Neuronal stem cell (in vitro differentiated cells): ENCODE measurements at regions not wholly inside any gene's neighbourhood (a gene's known extent, or its start where the extent isn't known, plus 50 kb on each side); places are given as distances from the start of the nearest gene placed in this dataset.
"Not testable (repeated sequence)": the region's sequence is repeated elsewhere in the genome, so short reads cannot be mapped to it uniquely, and the experiment has no call there.

ENCODE experiments used
- DNase-seq: peaks from one replicate; pipeline ENCODE4 v3.0.0-alpha.2; 2013; ENCODE audit warnings: low spot score
- H2AFZ ChIP-seq: one replicate; pipeline ENCODE4 v1.6.1; 2013; ENCODE audit warnings: mild to moderate bottlenecking, low read length, inconsistent platforms
- H2AK5ac ChIP-seq: 2 replicates; pipeline ENCODE4 v1.6.1; 2013; ENCODE audit warnings: low read depth, mild to moderate bottlenecking, inconsistent platforms, low read length, moderate library complexity, mixed read lengths
- H2BK120ac ChIP-seq: 2 replicates; pipeline ENCODE4 v1.6.1; 2013; ENCODE audit warnings: low read depth, mild to moderate bottlenecking, inconsistent platforms, low read length, moderate library complexity, mixed read lengths
- H2BK12ac ChIP-seq: one replicate; pipeline ENCODE4 v1.6.1; 2013; ENCODE audit warnings: low read length, inconsistent platforms
- H2BK15ac ChIP-seq: 2 replicates; pipeline ENCODE4 v1.6.1; 2013; ENCODE audit warnings: mild to moderate bottlenecking, low read length, inconsistent platforms, mixed read lengths
- H2BK5ac ChIP-seq: one replicate; pipeline ENCODE4 v1.6.1; 2013; ENCODE audit warnings: inconsistent platforms, mild to moderate bottlenecking, low read length, moderate library complexity
- H3K14ac ChIP-seq: one replicate; pipeline ENCODE4 v1.6.1; 2013; ENCODE audit warnings: low read length, inconsistent platforms
- H3K18ac ChIP-seq: 2 replicates; pipeline ENCODE4 v1.6.1; 2013; ENCODE audit warnings: low read length, inconsistent platforms
- H3K23ac ChIP-seq: 2 replicates; pipeline ENCODE4 v1.6.1; 2013; ENCODE audit warnings: low read depth, mild to moderate bottlenecking, mixed read lengths, low read length, inconsistent platforms; ENCODE audit not compliant: poor library complexity
- H3K27ac ChIP-seq: replicated peaks from 3 replicates; pipeline ENCODE4 v1.5.1; 2013; ENCODE audit warnings: low read length, inconsistent platforms
- H3K27me3 ChIP-seq, 3 experiments: 2 replicates each; pipeline ENCODE4 v1.6.1; 2013; ENCODE audit warnings: low read length in 3 of 3, mild to moderate bottlenecking in 2 of 3, inconsistent platforms in 1 of 3, low read depth in 1 of 3, mixed read lengths in 1 of 3, moderate library complexity in 1 of 3; ENCODE audit not compliant: control insufficient read depth in 3 of 3, insufficient read depth in 3 of 3
- H3K36me3 ChIP-seq, 2 donors: replicated peaks in 1 of 2; 2 replicates each; pipeline ENCODE4 v1.6.1; 2013; ENCODE audit warnings: low read length in 2 of 2; ENCODE audit not compliant: control insufficient read depth in 2 of 2, insufficient read depth in 2 of 2
- H3K4ac ChIP-seq: 2 replicates; pipeline ENCODE4 v1.6.1; 2013; ENCODE audit warnings: inconsistent platforms, mild to moderate bottlenecking, low read length, moderate library complexity
- H3K4me1 ChIP-seq, 2 donors: 1 replicate in 1 of 2; 2 replicates in 1 of 2; pipeline ENCODE4 v1.6.1; 2013; ENCODE audit warnings: low read length in 2 of 2, low read depth in 1 of 2; ENCODE audit not compliant: control insufficient read depth in 2 of 2, insufficient read depth in 1 of 2
- H3K4me2 ChIP-seq: one replicate; pipeline ENCODE4 v1.6.1; 2013; ENCODE audit warnings: mild to moderate bottlenecking, low read length, inconsistent platforms; ENCODE audit not compliant: insufficient read depth, poor library complexity, severe bottlenecking
- H3K4me3 ChIP-seq, 2 donors: 2 replicates each; pipeline ENCODE4 v1.5.1; 2013; ENCODE audit warnings: low read length in 2 of 2, mild to moderate bottlenecking in 2 of 2, inconsistent platforms in 1 of 2, moderate library complexity in 1 of 2
- H3K79me1 ChIP-seq: one replicate; pipeline ENCODE4 v1.6.1; 2013; ENCODE audit warnings: low read depth, mild to moderate bottlenecking, inconsistent platforms, low read length, moderate library complexity
- H3K9ac ChIP-seq: one replicate; pipeline ENCODE4 v1.6.1; 2013; ENCODE audit warnings: mild to moderate bottlenecking, low read depth, low read length, inconsistent platforms; ENCODE audit not compliant: poor library complexity
- H3K9me3 ChIP-seq, 2 donors: replicated peaks in 1 of 2; 2 replicates each; pipeline versions ENCODE3 to v1.6.1; 2013; ENCODE audit warnings: low read length in 2 of 2, mild to moderate bottlenecking in 2 of 2, inconsistent platforms in 1 of 2, low read depth in 1 of 2, mixed read lengths in 1 of 2, moderate library complexity in 1 of 2; ENCODE audit not compliant: control insufficient read depth in 2 of 2, insufficient read depth in 1 of 2
- H4K8ac ChIP-seq: one replicate; pipeline ENCODE4 v1.6.1; 2013; ENCODE audit warnings: low read depth, mild to moderate bottlenecking, inconsistent platforms, low read length, moderate library complexity
- H4K91ac ChIP-seq: one replicate; pipeline ENCODE4 v1.6.1; 2013; ENCODE audit warnings: low read length, low read depth, mild to moderate bottlenecking, inconsistent platforms; ENCODE audit not compliant: poor library complexity
- WGBS, 2 donors: extraction: QIAGEN DNeasy Blood & Tissue Kit; methylation state at CpG; one replicate each; pipeline ENCODE4 v1.1.7; 2013; ENCODE audit warnings: missing lambda C conversion rate in 2 of 2, mixed read lengths in 1 of 2; ENCODE audit not compliant: insufficient read length in 2 of 2, insufficient replicate concordance in 1 of 2; ENCODE audit errors: extremely low coverage in 2 of 2; 5-methylcytosine and 5-hydroxymethylcytosine counted together

DNA sequence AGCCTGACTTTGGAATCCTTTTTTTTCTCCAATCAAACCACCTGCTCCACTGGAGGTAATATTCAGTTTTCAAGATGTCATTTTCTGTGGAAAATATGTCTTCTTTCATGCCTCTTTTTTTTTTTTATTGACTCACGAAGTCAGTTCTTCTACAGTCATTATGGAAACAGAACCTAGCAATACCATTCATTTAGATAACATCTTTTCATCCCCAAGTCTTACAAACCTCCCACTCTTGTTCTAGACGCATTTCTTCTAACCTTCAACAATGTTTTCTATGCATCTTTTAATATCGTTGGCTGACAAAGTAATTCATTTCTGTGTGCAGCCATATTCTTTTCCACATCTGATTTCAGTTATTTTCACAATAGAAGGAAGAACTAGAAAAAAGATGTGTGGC, 474.3 kb upstream of the CCDC196 start:
- no peak overlapping the region for H3K4ac ChIP-seq
- H3K9ac ChIP-seq: no peak overlapping the region
- no peak overlapping the region for H3K4me2 ChIP-seq
- H2BK120ac ChIP-seq: no peak overlapping the region
- no peak overlapping the region for H4K91ac ChIP-seq
- no peak for DNase-seq
- no peak overlapping the region for H3K18ac ChIP-seq
- H3K27ac ChIP-seq: no peak overlapping the region
- no peak overlapping the region for H3K23ac ChIP-seq
- no peak overlapping the region for H3K4me3 ChIP-seq
- no peak overlapping the region for H3K14ac ChIP-seq
- no peaks in the 10 kb centered on the region for H3K79me1 ChIP-seq
- no peak overlapping the region for H2AFZ ChIP-seq
- H4K8ac ChIP-seq: no peak overlapping the region
- no peak overlapping the region for H2BK15ac ChIP-seq
- H2BK5ac ChIP-seq: no peak overlapping the region
- H3K36me3 ChIP-seq: no peaks in the 10 kb centered on the region
- H3K4me1 ChIP-seq: peaks cover 0 to 7% of the 10 kb centered on the region in 2 donors
- peaks cover 0 to 3% of the 10 kb centered on the region in 2 donors for H3K9me3 ChIP-seq
- no CpG with 5 or more reads among the region's 3 CpGs for WGBS, 2 donors
- no peaks in the 10 kb centered on the region for H3K27me3 ChIP-seq
- H2AK5ac ChIP-seq: no peak overlapping the region
- H2BK12ac ChIP-seq: no peak overlapping the region

DNA sequence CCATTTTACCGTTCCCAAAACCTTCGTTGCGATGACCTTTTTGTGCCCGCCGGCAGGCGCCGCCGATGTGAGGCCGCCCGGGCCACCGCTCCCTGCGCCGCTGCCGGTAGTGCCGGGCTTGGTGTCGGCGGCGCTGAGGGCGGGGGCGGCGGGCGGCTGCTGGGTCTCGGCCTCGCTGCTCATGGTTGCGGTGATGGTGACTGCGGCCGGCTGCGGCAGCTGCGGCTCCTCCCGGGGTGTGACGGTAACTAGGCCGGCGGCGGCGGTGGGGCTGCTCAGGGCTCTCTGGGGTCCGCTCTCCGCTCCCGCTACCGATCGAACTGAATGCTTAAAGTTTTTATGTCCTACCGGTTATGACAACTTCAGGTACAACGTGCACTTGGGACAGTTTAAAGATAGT, 472.6 kb upstream of the CCDC196 start:
- not testable (repeated sequence) for DNase-seq, H3K4me2 ChIP-seq, H2BK5ac ChIP-seq

DNA sequence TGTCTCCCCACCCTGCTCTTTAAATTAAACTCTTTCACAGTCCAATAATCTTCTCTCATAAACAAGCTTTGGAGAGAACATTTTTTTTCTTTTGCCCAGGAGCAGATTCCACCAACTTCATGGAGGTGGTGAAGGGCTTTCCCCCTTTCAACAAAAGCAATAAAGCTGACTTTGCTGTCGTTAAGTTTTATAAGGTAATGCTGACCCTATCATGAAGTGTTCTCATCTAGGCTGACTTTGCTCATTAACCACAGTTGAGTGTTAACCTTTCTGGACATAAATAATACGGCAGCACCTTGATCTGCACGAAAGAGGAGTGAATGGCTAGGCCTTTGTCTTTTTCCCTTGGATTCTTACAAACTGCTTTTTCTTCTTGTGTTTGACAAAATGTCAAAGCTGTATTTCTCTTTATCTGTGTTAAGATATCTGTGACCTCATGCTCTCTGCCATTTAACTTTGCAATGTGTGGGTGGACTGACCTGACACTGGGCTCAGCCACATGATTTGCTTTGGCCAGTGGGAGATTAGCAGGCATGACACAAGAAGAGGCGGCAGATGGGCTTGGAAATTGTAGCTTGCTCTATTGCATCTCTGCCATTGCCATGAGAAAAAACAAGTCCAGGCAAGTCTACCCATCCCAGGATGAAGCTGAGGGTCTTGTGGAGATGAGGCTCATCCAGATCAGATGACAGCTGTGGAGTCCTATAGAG, 470.9 kb upstream of the CCDC196 start:
- DNase-seq: no peak

More for the DNA sequence above, 472.6 kb upstream of the CCDC196 start:
- H2BK15ac ChIP-seq, H3K23ac ChIP-seq, H3K79me1 ChIP-seq, H3K18ac ChIP-seq, H3K9ac ChIP-seq, H3K4ac ChIP-seq, H3K14ac ChIP-seq, H3K4me1 ChIP-seq, H3K36me3 ChIP-seq, H3K27me3 ChIP-seq, H3K9me3 ChIP-seq, H3K4me3 ChIP-seq, H2AK5ac ChIP-seq, H3K27ac ChIP-seq, H4K91ac ChIP-seq, H2BK120ac ChIP-seq, H2AFZ ChIP-seq, H2BK12ac ChIP-seq, H4K8ac ChIP-seq: not testable (repeated sequence)
- WGBS, 2 donors: no CpG with 5 or more reads among the region's 42 CpGs

DNA sequence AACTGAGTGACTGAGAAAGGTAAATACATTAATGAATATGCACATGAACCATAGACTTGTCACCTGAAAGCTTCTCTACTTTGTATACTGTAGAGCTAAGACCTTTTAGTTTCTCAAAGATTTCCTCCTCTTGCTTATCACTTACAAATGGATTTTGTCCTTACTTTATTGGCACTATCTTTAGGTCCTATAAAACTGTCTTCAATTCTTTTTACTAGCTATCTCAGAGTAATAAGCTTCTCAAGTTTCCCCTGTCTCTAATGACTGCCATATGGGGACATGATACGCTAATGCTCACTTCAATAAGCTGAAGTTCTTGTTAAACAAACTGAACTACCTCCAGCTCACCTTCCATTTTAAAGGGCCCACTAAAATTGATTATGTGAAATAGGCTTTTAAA, 468.2 kb upstream of the CCDC196 start:
- no peak overlapping the region for H3K27ac ChIP-seq
- H2BK5ac ChIP-seq: no peak overlapping the region
- H3K14ac ChIP-seq: no peak overlapping the region
- no peak overlapping the region for H4K91ac ChIP-seq
- no peak overlapping the region for H3K4me2 ChIP-seq
- no peak overlapping the region for H2BK12ac ChIP-seq
- H3K9ac ChIP-seq: no peak overlapping the region
- H2AK5ac ChIP-seq: no peak overlapping the region
- H3K36me3 ChIP-seq: no peaks in the 10 kb centered on the region
- H4K8ac ChIP-seq: no peak overlapping the region
- H3K9me3 ChIP-seq: peaks cover 0 to 3% of the 10 kb centered on the region in 2 donors
- no peak overlapping the region for H2BK15ac ChIP-seq
- H3K18ac ChIP-seq: no peak overlapping the region
- no peak overlapping the region for H2BK120ac ChIP-seq
- H3K23ac ChIP-seq: no peak overlapping the region
- DNase-seq: no peak
- H3K79me1 ChIP-seq: no peaks in the 10 kb centered on the region
- H3K4ac ChIP-seq: no peak overlapping the region
- no peak overlapping the region for H2AFZ ChIP-seq
- peaks cover 0 to 2% of the 10 kb centered on the region in 2 donors for H3K4me1 ChIP-seq
- no peak overlapping the region for H3K4me3 ChIP-seq
- no CpG with 5 or more reads among the region's 1 CpG for WGBS, 2 donors
- no peaks in the 10 kb centered on the region for H3K27me3 ChIP-seq

More for the DNA sequence above, 470.9 kb upstream of the CCDC196 start:
- no peak overlapping the region for H2BK120ac ChIP-seq
- H2BK12ac ChIP-seq: no peak overlapping the region
- no peak overlapping the region for H3K23ac ChIP-seq
- H3K36me3 ChIP-seq: no peaks in the 10 kb centered on the region
- no peak overlapping the region for H3K9ac ChIP-seq
- H3K79me1 ChIP-seq: no peaks in the 10 kb centered on the region
- H3K18ac ChIP-seq: no peak overlapping the region
- no peak overlapping the region for H3K27ac ChIP-seq
- no peak overlapping the region for H4K8ac ChIP-seq
- no peak overlapping the region for H3K14ac ChIP-seq
- no CpG with 5 or more reads among the region's 4 CpGs for WGBS, 2 donors
- peaks cover 0 to 3% of the 10 kb centered on the region in 2 donors for H3K9me3 ChIP-seq
- H3K4me3 ChIP-seq: no peak overlapping the region
- no peak overlapping the region for H3K4me2 ChIP-seq
- peaks cover 0 to 4% of the 10 kb centered on the region in 2 donors for H3K4me1 ChIP-seq
- no peak overlapping the region for H3K4ac ChIP-seq
- no peak overlapping the region for H2AK5ac ChIP-seq
- no peak overlapping the region for H2BK15ac ChIP-seq
- no peak overlapping the region for H2BK5ac ChIP-seq
- no peaks in the 10 kb centered on the region for H3K27me3 ChIP-seq
- H2AFZ ChIP-seq: no peak overlapping the region
- no peak overlapping the region for H4K91ac ChIP-seq
